GM12874 (cell line): ENCODE measurements at regions not wholly inside any gene's neighbourhood (a gene's known extent, or its start where the extent isn't known, plus 50 kb on each side); places are given as distances from the start of the nearest gene placed in this dataset.

Source experiments
- TF ChIP-seq, protein P1 (sequence below): IDR thresholded peaks from 2 replicates; pipeline ENCODE4 v1.5.1; 2011; ENCODE audit warnings: low read depth, mild to moderate bottlenecking, control low read depth, low read length, moderate library complexity; ENCODE audit not compliant: insufficient read depth

DNA sequence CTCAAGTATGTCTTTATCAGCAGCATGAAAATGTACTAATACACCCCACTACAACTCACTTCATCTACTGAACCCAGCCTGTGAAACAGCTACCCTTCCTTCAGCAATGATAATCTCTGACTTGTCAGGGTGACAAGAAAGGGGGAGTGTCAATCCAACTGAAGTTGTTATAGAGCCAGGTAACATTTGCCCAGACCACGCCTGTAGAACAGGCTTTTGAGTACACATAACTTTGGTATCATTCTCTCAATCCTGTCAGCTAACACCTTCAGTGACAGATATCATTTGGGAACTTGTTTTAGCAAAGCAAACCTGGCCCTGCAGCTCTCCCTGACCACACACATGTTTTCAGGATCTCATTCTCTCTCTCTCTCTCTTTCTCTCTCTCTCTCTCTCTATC is 592.2 kb downstream of the SMARCA1 start:
- TF ChIP-seq, protein P1, sequence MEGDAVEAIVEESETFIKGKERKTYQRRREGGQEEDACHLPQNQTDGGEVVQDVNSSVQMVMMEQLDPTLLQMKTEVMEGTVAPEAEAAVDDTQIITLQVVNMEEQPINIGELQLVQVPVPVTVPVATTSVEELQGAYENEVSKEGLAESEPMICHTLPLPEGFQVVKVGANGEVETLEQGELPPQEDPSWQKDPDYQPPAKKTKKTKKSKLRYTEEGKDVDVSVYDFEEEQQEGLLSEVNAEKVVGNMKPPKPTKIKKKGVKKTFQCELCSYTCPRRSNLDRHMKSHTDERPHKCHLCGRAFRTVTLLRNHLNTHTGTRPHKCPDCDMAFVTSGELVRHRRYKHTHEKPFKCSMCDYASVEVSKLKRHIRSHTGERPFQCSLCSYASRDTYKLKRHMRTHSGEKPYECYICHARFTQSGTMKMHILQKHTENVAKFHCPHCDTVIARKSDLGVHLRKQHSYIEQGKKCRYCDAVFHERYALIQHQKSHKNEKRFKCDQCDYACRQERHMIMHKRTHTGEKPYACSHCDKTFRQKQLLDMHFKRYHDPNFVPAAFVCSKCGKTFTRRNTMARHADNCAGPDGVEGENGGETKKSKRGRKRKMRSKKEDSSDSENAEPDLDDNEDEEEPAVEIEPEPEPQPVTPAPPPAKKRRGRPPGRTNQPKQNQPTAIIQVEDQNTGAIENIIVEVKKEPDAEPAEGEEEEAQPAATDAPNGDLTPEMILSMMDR = no peak

- TF ChIP-seq, protein P1 = no peak
Observed at GRCh38 chrX:128929271-128930057, 593.8 kb downstream of the SMARCA1 start.

DNA sequence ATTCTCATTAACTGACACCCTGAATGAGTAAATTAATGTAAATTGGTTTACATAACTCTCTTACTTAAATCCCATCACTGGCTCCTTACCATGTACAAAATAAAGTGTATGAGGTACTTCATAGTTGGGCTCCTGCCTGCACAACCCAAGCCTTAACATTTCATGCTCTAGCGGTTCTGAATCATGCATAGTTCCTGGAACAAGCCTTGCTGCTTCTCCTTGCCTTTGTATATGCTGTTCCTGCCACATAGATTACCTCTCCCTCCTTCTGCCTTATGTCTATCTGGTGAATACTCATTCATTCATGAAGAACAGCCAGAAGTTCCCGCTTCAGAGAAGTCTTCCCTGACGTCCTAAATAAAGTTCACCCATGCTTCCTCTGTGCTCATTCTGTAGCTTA is 594.7 kb downstream of the SMARCA1 start:
- TF ChIP-seq, protein P1 = no peak

- TF ChIP-seq, protein P1 = no peak
Observed at GRCh38 chrX:128927363-128927762, 595.9 kb downstream of the SMARCA1 start.

DNA sequence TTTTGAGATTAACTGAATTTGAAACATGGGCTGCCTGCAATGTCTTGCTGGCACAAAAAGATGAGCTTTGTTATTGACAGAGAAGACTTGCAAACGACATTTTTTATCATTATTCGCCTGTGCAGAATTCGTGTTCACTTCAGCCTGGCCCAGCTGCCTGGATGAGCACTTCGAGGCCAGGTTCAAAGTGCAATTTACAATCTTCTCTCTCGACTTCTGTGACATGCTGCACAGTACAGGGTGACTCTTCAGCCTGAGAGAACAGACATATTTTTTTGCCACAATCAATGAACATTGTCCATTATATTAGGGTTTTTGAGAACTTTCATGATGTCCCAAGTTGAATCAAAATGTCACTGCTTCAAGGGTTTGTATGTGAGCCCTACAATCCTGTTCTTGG is 616.5 kb downstream of the SMARCA1 start:
- TF ChIP-seq, protein P1 = no peak

GRCh38 chrX:128901018-128901417 is 622.3 kb downstream of the SMARCA1 start:
- TF ChIP-seq, protein P1 = no peak

GRCh38 chrX:128897621-128898020 is 625.7 kb downstream of the SMARCA1 start:
- TF ChIP-seq, protein P1 = no peak
